Adrenal gland (tissue), 9 donors: ENCODE measurements at regions not wholly inside any gene's neighbourhood (a gene's known extent, or its start where the extent isn't known, plus 50 kb on each side); places are given as distances from the start of the nearest gene placed in this dataset.

ENCODE experiments used
- DNase-seq, 7 donors: peaks; one replicate each; pipeline ENCODE4 v3.0.0-alpha.2; 2019 to 2020
- H3K27ac ChIP-seq, 5 donors: fragments of 200-600 bp; sonication (generic) in 4 of 5; 1 replicate in 3 of 5; 2 replicates in 2 of 5; pipeline versions ENCODE4 v1.5.1 to v1.8.0; 2016 to 2020; ENCODE audit warnings: mild to moderate bottlenecking in 1 of 5
- H3K27me3 ChIP-seq: fragments of 200-600 bp; 2 replicates; pipeline ENCODE4 v1.8.0; 2021
- H3K36me3 ChIP-seq, 2 donors: fragments of 200-600 bp; replicated peaks in 1 of 2; 1 replicate in 1 of 2; 2 replicates in 1 of 2; pipeline versions ENCODE4 v1.5.1 to v1.8.0; 2018 to 2022
- H3K4me1 ChIP-seq, 2 donors: fragments of 200-600 bp; replicated peaks in 1 of 2; 1 replicate in 1 of 2; 2 replicates in 1 of 2; pipeline versions ENCODE4 v1.5.1 to v1.8.0; 2018 to 2021
- H3K4me3 ChIP-seq, 4 donors: fragments of 200-600 bp; sonication (generic) in 3 of 4; one replicate each; pipeline ENCODE4 v1.5.1; 2016 to 2018
- H3K9me3 ChIP-seq, 3 donors: fragments of 200-600 bp; sonication (generic) in 1 of 3; replicated peaks in 1 of 3; 1 replicate in 2 of 3; 2 replicates in 1 of 3; pipeline versions ENCODE4 v1.5.1 to v1.8.0; 2016 to 2021
- POLR2A ChIP-seq, 2 donors: fragments of 450-650 bp; IDR thresholded peaks; one replicate each; pipeline ENCODE4 v1.6.1; 2017; ENCODE audit warnings: antibody characterized with exemption in 2 of 2, mild to moderate bottlenecking in 2 of 2, moderate library complexity in 1 of 2
- WGBS, 4 donors: extraction: QIAGEN DNeasy Blood & Tissue Kit in 2 of 4; methylation state at CpG; one replicate each; pipeline versions ENCODE4 v1.1.5 to v1.1.7; 2013 to 2017; 5-methylcytosine and 5-hydroxymethylcytosine counted together
- intact Hi-C, 2 donors: fragments of 100-400 bp; cut with DNase I; formaldehyde crosslinking; loops; one replicate each; pipeline versions ENCODE4 v1.14.1 to v1.15.0; 2022 to 2023
- TF ChIP-seq, protein P1 (sequence below), 6 experiments: fragments of 450-650 bp in 4 of 6; fragments of 200-600 bp in 2 of 6; sonication (generic) in 1 of 6; IDR thresholded peaks; 1 replicate in 5 of 6; 2 replicates in 1 of 6; pipeline versions ENCODE4 v1.5.1 to v1.8.0; 2016 to 2021; ENCODE audit warnings: antibody characterized with exemption in 6 of 6, mild to moderate bottlenecking in 2 of 6, moderate library complexity in 1 of 6
- donor health status: healthy with polysubstance abuse.
- donor health status: Bipolar disorder and iron deficiency.
- donor health status: DM: yes; HTN: yes; CAD: no.
- donor health status: DM: no; HTN: no; CAD: no.
- donor health status: DM: no; HTN: no; CAD: no.

DNA sequence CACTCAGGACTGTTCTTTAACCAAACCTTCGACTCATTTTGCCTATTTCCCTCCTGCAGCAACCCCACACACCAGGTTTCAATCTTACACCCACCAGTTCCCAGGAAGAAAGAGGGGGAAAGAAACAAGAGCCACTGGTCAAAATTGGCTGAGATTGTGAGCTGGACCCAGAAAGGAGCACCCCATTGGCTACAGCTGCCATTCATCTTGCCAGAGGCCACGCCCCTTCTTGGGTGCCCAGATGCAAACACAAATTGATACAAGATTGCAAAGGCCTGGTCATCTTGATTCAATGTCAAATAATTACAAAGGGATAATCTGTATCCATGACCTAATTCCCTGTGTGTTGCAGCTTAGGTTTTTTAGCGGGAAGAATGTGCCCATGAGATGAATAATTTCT, 258.4 kb downstream of the LIG4 start:
- intact Hi-C loops, result no loop called here
- TF ChIP-seq POLR2A (IDR thresholded peaks at IDR 0.05), result no peak
- TF ChIP-seq, protein P1, sequence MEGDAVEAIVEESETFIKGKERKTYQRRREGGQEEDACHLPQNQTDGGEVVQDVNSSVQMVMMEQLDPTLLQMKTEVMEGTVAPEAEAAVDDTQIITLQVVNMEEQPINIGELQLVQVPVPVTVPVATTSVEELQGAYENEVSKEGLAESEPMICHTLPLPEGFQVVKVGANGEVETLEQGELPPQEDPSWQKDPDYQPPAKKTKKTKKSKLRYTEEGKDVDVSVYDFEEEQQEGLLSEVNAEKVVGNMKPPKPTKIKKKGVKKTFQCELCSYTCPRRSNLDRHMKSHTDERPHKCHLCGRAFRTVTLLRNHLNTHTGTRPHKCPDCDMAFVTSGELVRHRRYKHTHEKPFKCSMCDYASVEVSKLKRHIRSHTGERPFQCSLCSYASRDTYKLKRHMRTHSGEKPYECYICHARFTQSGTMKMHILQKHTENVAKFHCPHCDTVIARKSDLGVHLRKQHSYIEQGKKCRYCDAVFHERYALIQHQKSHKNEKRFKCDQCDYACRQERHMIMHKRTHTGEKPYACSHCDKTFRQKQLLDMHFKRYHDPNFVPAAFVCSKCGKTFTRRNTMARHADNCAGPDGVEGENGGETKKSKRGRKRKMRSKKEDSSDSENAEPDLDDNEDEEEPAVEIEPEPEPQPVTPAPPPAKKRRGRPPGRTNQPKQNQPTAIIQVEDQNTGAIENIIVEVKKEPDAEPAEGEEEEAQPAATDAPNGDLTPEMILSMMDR (IDR thresholded peaks at IDR 0.05), result no peak
- no peaks in the 10 kb centered on the region for H3K27me3 ChIP-seq
- no peak overlapping the region for H3K4me3 ChIP-seq
- DNase-seq, result no peak
- no peak overlapping the region for H3K27ac ChIP-seq
- no peaks in the 10 kb centered on the region for H3K4me1 ChIP-seq
- no peaks in the 10 kb centered on the region for H3K36me3 ChIP-seq
- WGBS, 4 donors, result 69 to 79% (median 72%) methylated on average over 3 of the region's 3 CpGs
- no peaks in the 10 kb centered on the region for H3K9me3 ChIP-seq

DNA sequence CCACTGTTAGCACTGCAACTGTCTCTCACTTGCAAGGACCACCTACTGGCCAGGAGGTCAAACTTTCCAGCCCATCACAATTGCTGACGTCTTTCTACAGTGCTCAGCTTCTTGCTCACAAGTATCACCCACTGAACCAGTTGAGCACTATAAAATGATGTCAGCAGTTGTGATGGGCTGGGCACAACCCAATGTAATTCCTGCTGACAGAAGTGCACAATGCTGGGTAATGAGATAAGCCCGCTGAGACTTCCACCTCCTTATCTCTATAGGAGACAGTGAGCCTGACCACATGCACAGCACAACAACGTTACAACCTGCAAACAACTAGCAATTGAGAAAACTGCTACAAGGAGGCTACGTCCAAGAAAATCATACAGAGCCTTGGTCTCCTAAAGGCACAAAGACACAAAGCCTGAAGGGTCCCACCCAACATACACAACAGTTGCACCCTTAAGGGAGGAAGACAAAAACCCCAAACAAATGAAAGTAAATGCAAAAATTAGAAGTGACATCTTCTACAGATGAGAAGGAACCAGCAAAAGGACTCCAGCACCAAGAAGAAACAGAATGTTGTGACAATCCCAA, 273.2 kb downstream of the LIG4 start:
- H3K27me3 ChIP-seq, result no peaks in the 10 kb centered on the region
- H3K9me3 ChIP-seq, result no peaks in the 10 kb centered on the region
- no peaks in the 10 kb centered on the region for H3K36me3 ChIP-seq
- 67 to 78% (median 71%) methylated on average over 4 of the region's 4 CpGs for WGBS, 4 donors
- TF ChIP-seq, protein P1 (IDR thresholded peaks at IDR 0.05), result no peak
- no peak for TF ChIP-seq POLR2A (IDR thresholded peaks at IDR 0.05)
- intact Hi-C loops, result no loop called here
- H3K4me3 ChIP-seq, result no peak overlapping the region
- H3K27ac ChIP-seq, result no peak overlapping the region
- H3K4me1 ChIP-seq, result no peaks in the 10 kb centered on the region
- DNase-seq, result no peak

DNA sequence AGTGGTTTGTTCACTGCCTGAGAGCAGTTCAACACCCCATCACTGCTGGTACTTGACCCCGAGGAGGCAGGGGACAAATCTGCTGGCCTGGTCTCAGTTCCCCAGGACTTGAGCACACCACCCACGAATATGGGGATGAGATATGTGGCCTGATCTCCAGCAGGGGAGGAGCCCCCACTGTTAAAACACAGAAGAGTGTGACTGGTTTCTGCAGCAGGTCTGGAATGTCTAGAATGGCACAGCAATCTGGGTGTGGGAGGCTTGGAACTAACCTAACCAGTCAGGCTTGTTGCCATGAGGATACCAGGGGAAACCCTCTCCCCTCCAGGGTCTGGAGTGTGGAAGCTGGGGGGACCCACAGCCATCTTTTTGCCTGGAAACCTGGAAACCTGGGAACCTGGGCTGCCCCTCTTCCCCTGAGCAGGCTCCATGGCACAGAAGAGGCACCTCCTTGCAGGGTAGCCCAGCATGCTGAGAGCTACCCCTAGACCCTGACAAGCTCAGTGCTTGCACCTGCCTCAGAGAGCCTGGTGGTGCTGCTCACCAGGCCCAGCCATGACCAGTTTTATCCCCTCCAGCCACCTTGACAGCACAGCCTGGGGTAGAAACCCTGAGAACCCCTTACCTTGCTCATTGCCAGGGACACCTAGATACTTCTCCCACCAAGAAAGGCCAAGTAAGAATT, 273.8 kb downstream of the LIG4 start:
- H3K4me1 ChIP-seq, result no peaks in the 10 kb centered on the region
- no peaks in the 10 kb centered on the region for H3K36me3 ChIP-seq
- no peaks in the 10 kb centered on the region for H3K9me3 ChIP-seq
- no peak overlapping the region for H3K4me3 ChIP-seq
- intact Hi-C loops, result no loop called here
- no peak for DNase-seq
- no peak for TF ChIP-seq POLR2A (IDR thresholded peaks at IDR 0.05)
- TF ChIP-seq, protein P1 (IDR thresholded peaks at IDR 0.05), result no peak
- H3K27ac ChIP-seq, result no peak overlapping the region
- no peaks in the 10 kb centered on the region for H3K27me3 ChIP-seq
- WGBS, 4 donors, result 44 to 86% (median 59%) methylated on average over 2 of the region's 2 CpGs

DNA sequence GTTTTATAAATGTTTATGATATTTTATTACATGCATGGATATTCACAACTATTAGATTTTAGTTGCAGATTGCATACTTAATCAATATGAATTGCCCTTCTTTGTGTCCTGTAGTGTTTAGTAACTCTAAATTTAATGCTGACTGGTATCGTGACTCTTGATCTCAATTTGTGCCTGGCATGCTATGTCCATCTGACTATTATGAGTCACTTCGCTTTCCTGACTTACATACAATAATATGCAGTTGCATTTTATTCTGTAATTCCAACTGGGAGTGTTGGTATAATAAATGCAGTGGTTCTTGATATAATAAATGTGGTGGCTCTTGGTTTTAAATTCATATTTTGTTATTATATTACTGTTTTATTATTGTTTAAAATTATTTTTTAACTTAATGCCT, 277.5 kb downstream of the LIG4 start:
- no peak for DNase-seq
- Histone ChIP-seq H3K27me3 (no peaks in the 10 kb centered on the region), H3K27ac (no peak overlapping the region), H3K4me1 (no peaks in the 10 kb centered on the region), H3K36me3 (no peaks in the 10 kb centered on the region), H3K4me3 (no peak overlapping the region), H3K9me3 (no peaks in the 10 kb centered on the region)
- WGBS, 4 donors, result 64 to 71% (median 66%) methylated on average over 2 of the region's 2 CpGs
- intact Hi-C loops, result no loop called here
- TF ChIP-seq, protein P1 (IDR thresholded peaks at IDR 0.05), result no peak
- no peak for TF ChIP-seq POLR2A (IDR thresholded peaks at IDR 0.05)
